GM23248 (cell line): ENCODE measurements at regions not wholly inside any gene's neighbourhood (a gene's known extent, or its start where the extent isn't known, plus 50 kb on each side); places are given as distances from the start of the nearest gene placed in this dataset.

Experiments
- EZH2 ChIP-seq: fragments of 200-600 bp; sonication (generic); IDR thresholded peaks from 2 replicates; pipeline ENCODE4 v1.6.1; 2018; ENCODE audit warnings: antibody characterized with exemption, mild to moderate bottlenecking; ENCODE audit not compliant: insufficient read depth, poor library complexity, severe bottlenecking
- EZH2phosphoT487 ChIP-seq: fragments of 200-600 bp; sonication (generic); IDR thresholded peaks from 2 replicates; pipeline ENCODE4 v1.6.1; 2018; ENCODE audit warnings: antibody characterized with exemption, moderate library complexity, mild to moderate bottlenecking, low read depth; ENCODE audit not compliant: insufficient read depth

DNA sequence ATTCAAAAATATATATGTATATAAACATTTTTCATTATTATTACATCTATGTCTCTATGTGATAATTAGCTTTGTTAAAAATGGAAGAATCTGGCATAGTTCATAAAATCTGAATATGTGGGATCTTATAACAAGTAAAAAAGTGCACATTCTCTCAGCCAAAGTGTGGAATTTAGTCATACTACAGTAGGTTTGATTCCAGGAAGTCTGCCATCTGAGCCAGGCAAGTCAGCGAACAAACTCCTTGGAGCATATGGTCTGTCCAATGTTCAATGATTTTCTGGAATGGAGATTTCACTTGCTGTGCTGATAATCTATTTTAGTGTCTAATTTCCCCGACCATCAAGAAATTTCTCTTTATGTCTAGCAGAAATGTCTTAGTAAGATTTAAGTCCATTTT, 1033.2 kb upstream of the NXPH2 start:
- no peak for TF ChIP-seq EZH2phosphoT487
- no peak for TF ChIP-seq EZH2
